K562 (cell line): ENCODE measurements at regions not wholly inside any gene's neighbourhood (a gene's known extent, or its start where the extent isn't known, plus 50 kb on each side); places are given as distances from the start of the nearest gene placed in this dataset.

Source experiments
- ATAC-seq: fragments of 200-7000 bp; cut with Tn5 transposase; 3 replicates; pipeline ENCODE4 v1.9.1; 2020; ENCODE audit warnings: moderate library complexity
- BruUV-seq: library from RNA; stranded (reverse); fragments of 400-500 nt; replicated peaks from 2 replicates; lab custom pipeline; 2021; lab: Mats Ljungman, UMichigan
- CTCF ChIA-PET: fragments of 300-600 bp; formaldehyde crosslinking; extraction: SDS; loops from one replicate; lab custom pipeline; 2021; ENCODE audit warnings: low intra/inter-chr PET ratio; lab: Yijun Ruan, JAX
- POLR2A ChIA-PET: fragments of 300-600, 350-650 bp; sonication (Branson Sonifier 250); formaldehyde crosslinking; extraction: SDS; loops from one replicate; lab custom pipeline; 2021; ENCODE audit warnings: antibody characterized with exemption, inconsistent platforms; lab: Yijun Ruan, JAX
- DNase-seq, 4 experiments: peaks; one replicate each; pipeline versions ENCODE4 v3.0.0 to v3.0.0-alpha.2; 2011 to 2018; ENCODE audit warnings: low spot score in 3 of 4, mixed read lengths in 3 of 4; ENCODE audit errors: extremely low read depth in 1 of 4
- FAIRE-seq: peaks from 2 replicates; lab custom pipeline; 2011; peaks lifted over from hg19 to GRCh38; lab: Jason Lieb, UNC
- H2AFZ ChIP-seq: 2 replicates; pipeline ENCODE4 v1.6.0; 2011; ENCODE audit warnings: low read depth, low read length, control low read depth, inconsistent platforms
- H3K27ac ChIP-seq: fragments of 200-600 bp; 3 replicates; pipeline ENCODE4 v1.8.0; 2011; ENCODE audit warnings: low read depth, mild to moderate bottlenecking, control low read depth, inconsistent platforms, low read length, moderate library complexity, mixed read lengths; ENCODE audit errors: extremely low read depth
- H3K27me3 ChIP-seq, 2 experiments: fragments of 300-600 bp in 1 of 2; 2 replicates in 1 of 2; 3 replicates in 1 of 2; pipeline versions ENCODE4 v1.6.0 to v1.8.0; 2011; ENCODE audit warnings: inconsistent platforms in 2 of 2, low read length in 2 of 2, mild to moderate bottlenecking in 1 of 2, mixed read lengths in 1 of 2, moderate library complexity in 1 of 2; ENCODE audit not compliant: control insufficient read depth in 2 of 2, insufficient read depth in 2 of 2
- H3K36me3 ChIP-seq: fragments of 300-600 bp; 3 replicates; pipeline ENCODE4 v1.8.0; 2011; ENCODE audit warnings: mild to moderate bottlenecking, low read length, inconsistent platforms; ENCODE audit not compliant: control insufficient read depth, insufficient read depth
- H3K4me1 ChIP-seq, 2 experiments: fragments of 200-600 bp in 1 of 2; replicated peaks in 1 of 2; 2 replicates in 1 of 2; 3 replicates in 1 of 2; pipeline versions ENCODE4 v1.5.1 to v1.8.0; 2011; ENCODE audit warnings: inconsistent platforms in 2 of 2, low read length in 2 of 2, mild to moderate bottlenecking in 1 of 2, mixed read lengths in 1 of 2, moderate library complexity in 1 of 2; ENCODE audit not compliant: control insufficient read depth in 2 of 2, insufficient read depth in 2 of 2
- H3K4me2 ChIP-seq: 2 replicates; pipeline ENCODE4 v1.6.1; 2011; ENCODE audit warnings: low read length, control low read depth, inconsistent platforms, mixed read lengths; ENCODE audit not compliant: insufficient read depth
- H3K4me3 ChIP-seq: fragments of 200-600 bp; sonication (generic), shearing (Covaris generic); 2 replicates; pipeline ENCODE4 v1.5.1; 2016; ENCODE audit warnings: control low read depth, inconsistent platforms
- H3K79me2 ChIP-seq: fragments of 200-600 bp; 3 replicates; pipeline ENCODE4 v1.8.0; 2011; ENCODE audit warnings: low read length, inconsistent platforms; ENCODE audit not compliant: control insufficient read depth, insufficient read depth
- H3K9ac ChIP-seq, 2 experiments: 2 replicates each; pipeline versions ENCODE4 v1.6.0 to v1.6.1; 2011; ENCODE audit warnings: low read depth in 2 of 2, low read length in 2 of 2, control low read depth in 1 of 2, inconsistent platforms in 1 of 2, mild to moderate bottlenecking in 1 of 2, mixed read lengths in 1 of 2; ENCODE audit not compliant: insufficient read depth in 1 of 2
- H3K9me1 ChIP-seq: one replicate; pipeline ENCODE4 v1.6.0; 2011; ENCODE audit warnings: inconsistent platforms, mild to moderate bottlenecking, low read length, moderate library complexity; ENCODE audit not compliant: control insufficient read depth, insufficient read depth
- H3K9me3 ChIP-seq: replicated peaks from 2 replicates; pipeline ENCODE4 v1.5.1; 2011; ENCODE audit warnings: low read depth, low read length, inconsistent platforms; ENCODE audit not compliant: control insufficient read depth, insufficient read depth
- H4K20me1 ChIP-seq: replicated peaks from 2 replicates; pipeline ENCODE4 v1.6.1; 2011; ENCODE audit warnings: low read length, inconsistent platforms, mixed read lengths; ENCODE audit not compliant: control insufficient read depth, insufficient read depth
- BRD4 ChIP-seq: fragments of 200-600 bp; sonication (generic); IDR thresholded peaks from 2 replicates; pipeline ENCODE4 v1.6.1; 2017; ENCODE audit warnings: inconsistent platforms
- KLF6 ChIP-seq: fragments of 250-450 bp; sonication (Bioruptor Pico); IDR thresholded peaks from 2 replicates; pipeline ENCODE4 v1.4.0; 2020; ENCODE audit warnings: mild to moderate bottlenecking, moderate library complexity, borderline replicate concordance
- MCM2 ChIP-seq: fragments of 450-650 bp; IDR thresholded peaks from 2 replicates; pipeline ENCODE4 v1.6.1; 2017; ENCODE audit warnings: low read depth, mild to moderate bottlenecking
- NFATC3 ChIP-seq: fragments of 450-650 bp; IDR thresholded peaks from 2 replicates; pipeline ENCODE4 v1.6.1; 2017; ENCODE audit warnings: mild to moderate bottlenecking
- NFYB ChIP-seq: IDR thresholded peaks from 2 replicates; pipeline ENCODE4 v1.6.1; 2011; ENCODE audit warnings: mild to moderate bottlenecking, moderate library complexity; ENCODE audit not compliant: insufficient read length; ENCODE audit errors: extremely low read depth
- PRPF4 ChIP-seq: fragments of 200-400 bp; formaldehyde crosslinking; IDR thresholded peaks from one replicate; pipeline ENCODE4 v1.6.1; 2017; ENCODE audit warnings: low read length, low read depth, mild to moderate bottlenecking; ENCODE audit not compliant: insufficient read depth, poor library complexity, severe bottlenecking
- SAP30 ChIP-seq: fragments of 200-600 bp; sonication (generic); IDR thresholded peaks from 2 replicates; pipeline ENCODE4 v1.6.1; 2012; ENCODE audit warnings: borderline replicate concordance, low read depth, mild to moderate bottlenecking, moderate library complexity, low read length, control low read depth, inconsistent platforms; ENCODE audit not compliant: insufficient read depth, poor library complexity, severe bottlenecking
- ZNF224 ChIP-seq: sonication (generic); formaldehyde crosslinking; IDR thresholded peaks from 2 replicates; pipeline ENCODE4 v1.8.0; 2022; ENCODE audit warnings: mild to moderate bottlenecking, missing genetic modification reagents
- ZNF407 ChIP-seq: fragments of 450-650 bp; IDR thresholded peaks from 2 replicates; pipeline ENCODE4 v1.6.1; 2016; ENCODE audit warnings: low read depth
- WGBS: fragments of 100-300 bp; shearing (Covaris generic); methylation state at CpG from one replicate; pipeline ENCODE4 v1.1.6; 2016; ENCODE audit warnings: low coverage, mixed read lengths; ENCODE audit not compliant: insufficient coverage; ENCODE audit errors: missing lambda C conversion rate; 5-methylcytosine and 5-hydroxymethylcytosine counted together
- in situ Hi-C: fragments of 300-500 bp; cut with MboI; formaldehyde crosslinking; loops from 4 replicates; pipeline ENCODE4 v1.15.0; 2018; ENCODE audit warnings: inconsistent platforms, mixed read lengths
- intact Hi-C: fragments of 100-400 bp; cut with micrococcal nuclease; formaldehyde crosslinking; loops from 2 replicates; pipeline ENCODE4 v1.14.2; 2022
- TF ChIP-seq, protein P1 (sequence below): fragments of 200-400 bp; formaldehyde crosslinking; IDR thresholded peaks from 2 replicates; pipeline ENCODE4 v1.6.1; 2017; ENCODE audit warnings: mild to moderate bottlenecking, low read depth, low read length, moderate library complexity

DNA sequence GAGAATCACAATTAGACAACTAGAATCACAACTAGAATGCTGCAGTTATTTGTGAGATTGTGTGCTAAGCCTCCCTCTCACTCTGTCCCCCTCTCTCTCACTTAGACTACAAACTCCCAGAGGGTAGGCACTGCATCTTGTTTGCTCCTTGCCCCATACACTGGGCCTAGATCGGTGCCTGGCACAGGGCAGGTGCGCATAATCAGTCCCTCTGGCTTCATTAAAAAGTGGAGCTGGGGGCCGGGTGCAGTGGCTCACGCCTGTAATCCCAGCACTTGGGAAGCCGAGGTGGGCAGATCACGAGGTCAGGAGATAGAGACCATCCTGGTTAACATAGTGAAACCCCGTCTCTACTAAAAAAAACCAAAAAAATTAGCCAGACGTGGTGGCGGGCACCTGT, 456.8 kb downstream of the MIAT start (continued):
- TF ChIP-seq, protein P1, sequence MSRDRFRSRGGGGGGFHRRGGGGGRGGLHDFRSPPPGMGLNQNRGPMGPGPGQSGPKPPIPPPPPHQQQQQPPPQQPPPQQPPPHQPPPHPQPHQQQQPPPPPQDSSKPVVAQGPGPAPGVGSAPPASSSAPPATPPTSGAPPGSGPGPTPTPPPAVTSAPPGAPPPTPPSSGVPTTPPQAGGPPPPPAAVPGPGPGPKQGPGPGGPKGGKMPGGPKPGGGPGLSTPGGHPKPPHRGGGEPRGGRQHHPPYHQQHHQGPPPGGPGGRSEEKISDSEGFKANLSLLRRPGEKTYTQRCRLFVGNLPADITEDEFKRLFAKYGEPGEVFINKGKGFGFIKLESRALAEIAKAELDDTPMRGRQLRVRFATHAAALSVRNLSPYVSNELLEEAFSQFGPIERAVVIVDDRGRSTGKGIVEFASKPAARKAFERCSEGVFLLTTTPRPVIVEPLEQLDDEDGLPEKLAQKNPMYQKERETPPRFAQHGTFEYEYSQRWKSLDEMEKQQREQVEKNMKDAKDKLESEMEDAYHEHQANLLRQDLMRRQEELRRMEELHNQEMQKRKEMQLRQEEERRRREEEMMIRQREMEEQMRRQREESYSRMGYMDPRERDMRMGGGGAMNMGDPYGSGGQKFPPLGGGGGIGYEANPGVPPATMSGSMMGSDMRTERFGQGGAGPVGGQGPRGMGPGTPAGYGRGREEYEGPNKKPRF = no peak
- no peak for TF ChIP-seq KLF6 (CRISPR knock-in tag)

DNA sequence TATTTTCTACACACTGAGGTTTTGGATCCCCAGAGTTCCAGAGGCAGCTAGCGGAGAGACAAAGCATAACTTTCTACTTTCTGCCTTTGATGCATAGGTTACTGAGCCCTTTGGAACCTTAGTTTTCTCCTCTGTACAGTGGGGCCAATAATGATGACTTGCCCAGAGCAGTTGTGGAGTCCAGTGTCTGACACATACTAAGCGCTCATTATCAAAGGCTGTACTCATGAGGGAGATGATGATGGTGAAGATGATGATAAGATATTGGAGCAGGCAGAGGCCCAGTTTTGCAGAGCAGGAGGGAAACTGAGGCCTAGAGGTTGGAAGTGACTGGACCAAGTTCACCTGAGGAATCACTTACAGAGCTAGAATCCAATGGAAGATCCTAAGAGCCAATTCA, 458.0 kb downstream of the MIAT start:
- H3K9me3 ChIP-seq = no peaks in the 10 kb centered on the region
- POLR2A ChIA-PET = no interaction called here
- H3K4me2 ChIP-seq = no peak overlapping the region
- in situ Hi-C loops (no loop called here), intact Hi-C loops (no loop called here)
- H3K9ac ChIP-seq = no peak overlapping the region
- no peaks in the 10 kb centered on the region for H4K20me1 ChIP-seq
- ATAC-seq (no peak), DNase-seq (no peak), FAIRE-seq (no peak)
- WGBS = 11% methylated on average over 2 of the region's 2 CpGs
- no peak overlapping the region for H2AFZ ChIP-seq
- no peaks in the 10 kb centered on the region for H3K9me1 ChIP-seq
- BruUV-seq = no TSS peak
- H3K4me3 ChIP-seq = no peak overlapping the region
- CTCF ChIA-PET = no interaction called here
- no peak overlapping the region for H3K27ac ChIP-seq
- no peaks in the 10 kb centered on the region for H3K36me3 ChIP-seq
- no peaks in the 10 kb centered on the region for H3K27me3 ChIP-seq
- H3K4me1 ChIP-seq = no peaks in the 10 kb centered on the region
- H3K79me2 ChIP-seq = no peaks in the 10 kb centered on the region
- TF ChIP-seq MCM2 = no peak
- TF ChIP-seq ZNF224 = no peak
- TF ChIP-seq NFATC3 = no peak
- no peak for TF ChIP-seq NFYB
- TF ChIP-seq BRD4 = no peak
- TF ChIP-seq SAP30 = no peak
- TF ChIP-seq PRPF4 = no peak
- no peak for TF ChIP-seq ZNF407
